GM13976 (cell line): ENCODE measurements at regions not wholly inside any gene's neighbourhood (a gene's known extent, or its start where the extent isn't known, plus 50 kb on each side); places are given as distances from the start of the nearest gene placed in this dataset.

Source experiments
- DNase-seq: peaks from one replicate; pipeline ENCODE4 v3.0.0; 2012; ENCODE audit warnings: low spot score
- in situ Hi-C: fragments of 300-500 bp; cut with MboI; formaldehyde crosslinking; loops from one replicate; pipeline ENCODE4 v1.12.0; 2022; ENCODE audit warnings: low sequenced_read_pairs, mixed read lengths, inconsistent platforms; ENCODE audit not compliant: unreplicated experiment
- TF ChIP-seq, protein P1 (sequence below): IDR thresholded peaks from 2 replicates; pipeline ENCODE4 v1.5.1; 2012; ENCODE audit warnings: borderline replicate concordance, mild to moderate bottlenecking; ENCODE audit not compliant: insufficient read depth; ENCODE audit errors: extremely low read depth, missing control alignments, control extremely low read depth

- TF ChIP-seq, protein P1, sequence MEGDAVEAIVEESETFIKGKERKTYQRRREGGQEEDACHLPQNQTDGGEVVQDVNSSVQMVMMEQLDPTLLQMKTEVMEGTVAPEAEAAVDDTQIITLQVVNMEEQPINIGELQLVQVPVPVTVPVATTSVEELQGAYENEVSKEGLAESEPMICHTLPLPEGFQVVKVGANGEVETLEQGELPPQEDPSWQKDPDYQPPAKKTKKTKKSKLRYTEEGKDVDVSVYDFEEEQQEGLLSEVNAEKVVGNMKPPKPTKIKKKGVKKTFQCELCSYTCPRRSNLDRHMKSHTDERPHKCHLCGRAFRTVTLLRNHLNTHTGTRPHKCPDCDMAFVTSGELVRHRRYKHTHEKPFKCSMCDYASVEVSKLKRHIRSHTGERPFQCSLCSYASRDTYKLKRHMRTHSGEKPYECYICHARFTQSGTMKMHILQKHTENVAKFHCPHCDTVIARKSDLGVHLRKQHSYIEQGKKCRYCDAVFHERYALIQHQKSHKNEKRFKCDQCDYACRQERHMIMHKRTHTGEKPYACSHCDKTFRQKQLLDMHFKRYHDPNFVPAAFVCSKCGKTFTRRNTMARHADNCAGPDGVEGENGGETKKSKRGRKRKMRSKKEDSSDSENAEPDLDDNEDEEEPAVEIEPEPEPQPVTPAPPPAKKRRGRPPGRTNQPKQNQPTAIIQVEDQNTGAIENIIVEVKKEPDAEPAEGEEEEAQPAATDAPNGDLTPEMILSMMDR: no peak
- no peak for DNase-seq
- in situ Hi-C loops: no loop called here
These were observed 1124.8 kb upstream of the PRR20A start for GRCh38 chr13:56015919-56016318.

GRCh38 chr13:56019606-56020005, 1121.1 kb upstream of the PRR20A start:
- DNase-seq: no peak
- TF ChIP-seq, protein P1: no peak

GRCh38 chr13:56020425-56020824, 1120.3 kb upstream of the PRR20A start:
- TF ChIP-seq, protein P1: no peak
- DNase-seq: no peak
- in situ Hi-C loops: no loop called here

More at GRCh38 chr13:56019606-56020005, 1121.1 kb upstream of the PRR20A start:
- in situ Hi-C loops: no loop called here

DNA sequence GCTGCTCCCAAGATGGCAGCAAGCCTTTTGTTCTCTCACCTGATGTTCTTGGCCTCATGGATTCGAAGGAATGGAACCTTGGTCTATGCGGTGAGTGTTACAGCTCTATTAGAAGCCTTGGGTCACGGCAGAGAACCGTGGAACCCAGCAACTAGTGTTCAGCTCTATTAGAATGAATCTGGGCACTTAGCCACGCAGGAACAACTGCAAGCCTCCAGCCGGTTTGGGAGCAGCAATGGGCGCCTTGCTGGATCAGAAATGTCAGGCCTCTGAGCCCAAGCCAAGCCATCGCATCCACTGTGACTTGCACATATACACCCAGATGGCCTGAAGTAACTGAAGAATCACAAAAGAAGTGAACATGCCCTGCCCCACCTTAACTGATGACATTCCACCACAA, 1100.7 kb upstream of the PRR20A start:
- in situ Hi-C loops: no loop called here
- DNase-seq: no peak
- TF ChIP-seq, protein P1: no peak

DNA sequence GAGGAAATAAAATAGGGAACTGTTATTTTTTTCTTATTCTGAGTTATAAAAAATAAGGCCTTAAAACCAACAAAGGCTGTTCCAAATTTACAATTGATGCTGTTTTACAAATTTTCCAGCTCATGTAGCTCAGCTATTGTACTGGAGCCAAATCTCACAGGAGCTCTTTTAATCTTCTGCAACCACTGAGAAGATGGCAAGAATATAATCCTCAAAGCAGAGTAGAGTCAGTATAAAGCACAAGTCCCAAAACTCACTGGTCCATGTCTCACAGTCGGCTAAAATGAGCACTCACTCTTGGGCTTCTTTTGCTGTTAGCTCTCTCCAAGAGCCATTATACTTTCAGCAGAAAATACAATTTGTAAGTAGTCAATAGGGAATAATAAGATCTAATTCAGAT, 1074.4 kb upstream of the PRR20A start:
- TF ChIP-seq, protein P1: no peak
- DNase-seq: no peak
- in situ Hi-C loops: no loop called here

- DNase-seq: no peak
- TF ChIP-seq, protein P1: no peak
- in situ Hi-C loops: no loop called here
These were observed 1038.1 kb upstream of the PRR20A start for GRCh38 chr13:56102641-56103040.

DNA sequence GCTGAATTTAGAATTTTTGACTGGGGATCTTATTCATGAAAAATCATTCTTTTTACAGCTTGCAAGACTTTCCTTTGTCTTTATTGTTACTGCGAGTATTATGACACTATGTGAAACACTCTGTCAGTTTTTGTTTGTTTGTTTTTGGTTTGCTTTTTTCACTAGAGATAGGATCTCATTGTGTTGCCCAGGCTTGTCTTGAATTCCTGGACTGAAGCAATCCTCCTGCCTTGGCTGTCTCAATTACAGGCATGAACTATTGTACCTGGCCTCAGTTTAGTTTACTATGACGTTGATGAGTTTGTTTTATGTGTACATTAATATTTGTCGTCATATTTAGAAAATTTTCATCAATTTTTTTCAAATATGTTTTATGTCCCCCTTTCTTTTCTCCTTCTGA, 1030.0 kb upstream of the PRR20A start:
- TF ChIP-seq, protein P1: no peak
- DNase-seq: no peak
- in situ Hi-C loops: no loop called here
